ENCODE measurements at regions not wholly inside any gene's neighbourhood (a gene's known extent, or its start where the extent isn't known, plus 50 kb on each side); places are given as distances from the start of the nearest gene placed in this dataset.
A peak's percentile ranks its signal among the peaks of the same experiment; 100 is the strongest.

DNA sequence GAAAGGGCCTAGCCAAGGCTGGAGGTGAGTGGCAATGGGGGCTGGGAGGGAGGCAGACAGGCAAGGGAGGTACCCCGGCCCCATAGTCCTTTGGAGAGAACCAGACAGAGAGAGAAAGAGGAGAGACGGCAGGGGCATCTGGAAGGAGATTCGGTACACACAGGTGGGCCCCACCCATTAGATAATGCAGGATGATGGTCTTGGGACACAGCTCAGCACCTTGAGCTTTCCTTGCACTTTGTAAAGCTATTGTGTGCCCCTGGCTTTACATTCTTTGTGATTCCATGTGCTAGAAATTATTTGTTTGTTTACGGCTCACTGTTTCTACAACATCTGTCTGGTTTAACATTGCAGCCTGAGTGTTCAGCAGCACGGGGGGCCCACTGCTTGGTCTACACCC is 83.1 kb downstream of the CTAGE1 start:
- TF ChIP-seq, protein P1, sequence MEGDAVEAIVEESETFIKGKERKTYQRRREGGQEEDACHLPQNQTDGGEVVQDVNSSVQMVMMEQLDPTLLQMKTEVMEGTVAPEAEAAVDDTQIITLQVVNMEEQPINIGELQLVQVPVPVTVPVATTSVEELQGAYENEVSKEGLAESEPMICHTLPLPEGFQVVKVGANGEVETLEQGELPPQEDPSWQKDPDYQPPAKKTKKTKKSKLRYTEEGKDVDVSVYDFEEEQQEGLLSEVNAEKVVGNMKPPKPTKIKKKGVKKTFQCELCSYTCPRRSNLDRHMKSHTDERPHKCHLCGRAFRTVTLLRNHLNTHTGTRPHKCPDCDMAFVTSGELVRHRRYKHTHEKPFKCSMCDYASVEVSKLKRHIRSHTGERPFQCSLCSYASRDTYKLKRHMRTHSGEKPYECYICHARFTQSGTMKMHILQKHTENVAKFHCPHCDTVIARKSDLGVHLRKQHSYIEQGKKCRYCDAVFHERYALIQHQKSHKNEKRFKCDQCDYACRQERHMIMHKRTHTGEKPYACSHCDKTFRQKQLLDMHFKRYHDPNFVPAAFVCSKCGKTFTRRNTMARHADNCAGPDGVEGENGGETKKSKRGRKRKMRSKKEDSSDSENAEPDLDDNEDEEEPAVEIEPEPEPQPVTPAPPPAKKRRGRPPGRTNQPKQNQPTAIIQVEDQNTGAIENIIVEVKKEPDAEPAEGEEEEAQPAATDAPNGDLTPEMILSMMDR (conservative IDR thresholded peaks at IDR 0.05; ENCODE audit: low read depth, low read length) = no peak
- H3K4me3 ChIP-seq (ENCODE audit: low read length) = no peak overlapping the region
- DNase-seq (ENCODE audit: low read depth) = no peak

- TF ChIP-seq, protein P1 (conservative IDR thresholded peaks at IDR 0.05; ENCODE audit: low read depth, low read length) = peak; percentile 22
- no peak for DNase-seq (ENCODE audit: low read depth)
- H3K4me3 ChIP-seq (ENCODE audit: low read length) = no peak overlapping the region
Observed at GRCh38 chr18:22332590-22332989, 85.1 kb downstream of the CTAGE1 start.

GRCh38 chr18:22330508-22330907 is 87.2 kb downstream of the CTAGE1 start:
- no peak overlapping the region for H3K4me3 ChIP-seq (ENCODE audit: low read length)
- DNase-seq (ENCODE audit: low read depth) = no peak
- TF ChIP-seq, protein P1 (conservative IDR thresholded peaks at IDR 0.05; ENCODE audit: low read depth, low read length) = no peak

DNA sequence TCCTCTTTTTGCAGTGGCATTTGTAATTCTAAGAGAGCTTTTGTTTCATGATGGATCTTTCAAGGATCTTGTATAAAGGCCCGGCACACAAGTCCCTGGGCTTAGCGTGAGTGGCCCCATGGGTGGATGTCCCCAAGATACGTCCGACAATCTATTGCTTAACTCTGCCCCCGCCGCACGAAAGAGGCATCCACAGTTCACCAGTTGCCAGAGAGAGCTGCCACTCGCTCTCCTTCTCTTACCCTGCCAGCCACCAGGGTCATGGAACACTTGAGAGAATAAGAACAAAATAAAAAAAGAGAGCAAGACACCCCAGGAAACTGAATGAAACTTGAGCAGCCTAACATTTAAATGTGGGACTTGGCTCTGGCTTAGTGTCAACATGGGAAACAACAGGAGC is 92.3 kb downstream of the CTAGE1 start:
- TF ChIP-seq, protein P1 (conservative IDR thresholded peaks at IDR 0.05; ENCODE audit: low read depth, low read length) = no peak

GRCh38 chr18:22324191-22325131 is 93.3 kb downstream of the CTAGE1 start:
- no peak for DNase-seq (ENCODE audit: low read depth)
- H3K4me3 ChIP-seq (ENCODE audit: low read length) = peak overlapping the region; percentile 21
- TF ChIP-seq, protein P1 (conservative IDR thresholded peaks at IDR 0.05; ENCODE audit: low read depth, low read length) = peak; percentile 37

More for the DNA sequence above, 92.3 kb downstream of the CTAGE1 start:
- DNase-seq (ENCODE audit: low read depth) = no peak
- no peak overlapping the region for H3K4me3 ChIP-seq (ENCODE audit: low read length)

DNA sequence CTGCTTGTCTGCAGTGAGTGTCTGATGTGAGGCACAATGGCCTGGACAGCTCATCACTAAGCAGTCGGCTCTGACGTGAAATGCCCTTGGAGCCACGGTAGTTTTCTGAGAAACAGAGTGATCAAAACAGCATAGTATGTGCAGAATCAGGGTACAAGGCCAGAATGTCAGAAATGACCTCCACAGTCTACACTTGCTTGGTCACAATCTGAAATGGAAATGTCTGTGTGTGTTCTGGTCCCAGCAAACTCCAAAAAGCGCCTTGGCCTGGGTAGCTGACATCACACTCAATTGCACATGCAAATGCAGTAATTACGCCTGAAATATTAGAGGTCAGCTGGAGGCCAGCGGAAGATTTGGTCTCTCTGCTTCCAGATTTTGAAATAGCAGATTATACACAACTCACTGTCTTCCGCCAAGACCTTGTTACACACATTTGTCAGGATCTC is 95.4 kb downstream of the CTAGE1 start:
- no peak overlapping the region for H3K4me3 ChIP-seq (ENCODE audit: low read length)
- TF ChIP-seq, protein P1 (conservative IDR thresholded peaks at IDR 0.05; ENCODE audit: low read depth, low read length) = no peak
- no peak for DNase-seq (ENCODE audit: low read depth)

- TF ChIP-seq, protein P1 (conservative IDR thresholded peaks at IDR 0.05; ENCODE audit: low read depth, low read length) = no peak
- no peak for DNase-seq (ENCODE audit: low read depth)
- no peak overlapping the region for H3K4me3 ChIP-seq (ENCODE audit: low read length)
Observed at GRCh38 chr18:22320771-22321170, 96.9 kb downstream of the CTAGE1 start.

All from retinal pigment epithelial cell (primary cell).